Muscle of leg (tissue), 3 donors: ENCODE measurements at regions not wholly inside any gene's neighbourhood (a gene's known extent, or its start where the extent isn't known, plus 50 kb on each side); places are given as distances from the start of the nearest gene placed in this dataset.

Experiments
- DNase-seq: peaks from one replicate; pipeline ENCODE4 v3.0.0; 2013
- H3K27ac ChIP-seq: one replicate; pipeline ENCODE4 v1.5.1; 2013; ENCODE audit warnings: mild to moderate bottlenecking, low read length, control low read depth
- H3K27me3 ChIP-seq: one replicate; pipeline ENCODE4 v1.6.1; 2013; ENCODE audit warnings: low read length; ENCODE audit not compliant: control insufficient read depth, insufficient read depth
- H3K36me3 ChIP-seq: one replicate; pipeline ENCODE4 v1.6.1; 2013; ENCODE audit warnings: low read length; ENCODE audit not compliant: control insufficient read depth, insufficient read depth
- H3K4me1 ChIP-seq: one replicate; pipeline ENCODE4 v1.6.1; 2013; ENCODE audit warnings: low read length; ENCODE audit not compliant: control insufficient read depth, insufficient read depth
- H3K4me3 ChIP-seq: one replicate; pipeline ENCODE4 v1.5.1; 2013; ENCODE audit warnings: low read length, control low read depth
- H3K9me3 ChIP-seq: replicated peaks from 2 replicates; pipeline ENCODE4 v1.6.1; 2013; ENCODE audit warnings: low read depth, low read length; ENCODE audit not compliant: control insufficient read depth
- WGBS: methylation state at CpG from one replicate; pipeline ENCODE4 v1.1.5; 2013; ENCODE audit warnings: missing lambda C conversion rate; ENCODE audit not compliant: insufficient coverage; 5-methylcytosine and 5-hydroxymethylcytosine counted together

DNA sequence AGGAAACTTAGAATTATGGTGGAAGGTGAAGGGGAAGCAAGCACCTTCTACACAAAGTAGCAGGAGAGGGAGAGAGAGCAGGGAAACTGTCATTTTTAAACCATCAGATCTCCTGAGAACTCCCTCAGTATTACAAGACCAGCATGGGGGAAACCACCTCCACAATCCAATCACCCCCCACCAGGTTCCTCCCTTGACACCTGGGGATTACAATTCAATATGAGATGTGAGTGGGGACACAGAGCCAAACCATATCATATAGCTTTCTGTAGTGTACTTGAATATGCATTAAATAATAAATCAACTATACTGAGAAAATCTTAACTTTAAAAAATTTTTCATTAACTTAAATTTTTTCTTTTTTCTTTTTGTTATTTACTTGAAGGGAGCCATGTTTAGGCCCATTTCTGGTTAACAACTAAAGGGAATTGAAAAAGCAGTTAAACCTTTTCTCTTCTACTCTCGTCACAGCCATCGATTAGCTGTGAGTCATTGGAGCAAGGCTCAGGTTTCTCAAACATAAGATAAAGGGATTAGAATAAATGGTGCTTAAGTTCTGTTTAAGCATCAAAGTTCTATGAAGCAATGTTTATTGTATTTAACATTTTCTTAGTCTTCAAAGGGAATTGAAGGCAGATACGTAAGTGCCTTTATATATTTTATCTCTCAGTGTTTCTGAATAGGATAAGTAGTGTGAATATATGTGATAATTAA lies 72.2 kb upstream of the DPT start:
- Histone ChIP-seq H3K27me3 (no peaks in the 10 kb centered on the region), H3K4me3 (no peak overlapping the region), H3K4me1 (no peaks in the 10 kb centered on the region), H3K36me3 (no peaks in the 10 kb centered on the region), H3K27ac (no peak overlapping the region), H3K9me3 (no peaks in the 10 kb centered on the region)
- no peak for DNase-seq
- WGBS, result no CpG with 5 or more reads among the region's 3 CpGs

DNA sequence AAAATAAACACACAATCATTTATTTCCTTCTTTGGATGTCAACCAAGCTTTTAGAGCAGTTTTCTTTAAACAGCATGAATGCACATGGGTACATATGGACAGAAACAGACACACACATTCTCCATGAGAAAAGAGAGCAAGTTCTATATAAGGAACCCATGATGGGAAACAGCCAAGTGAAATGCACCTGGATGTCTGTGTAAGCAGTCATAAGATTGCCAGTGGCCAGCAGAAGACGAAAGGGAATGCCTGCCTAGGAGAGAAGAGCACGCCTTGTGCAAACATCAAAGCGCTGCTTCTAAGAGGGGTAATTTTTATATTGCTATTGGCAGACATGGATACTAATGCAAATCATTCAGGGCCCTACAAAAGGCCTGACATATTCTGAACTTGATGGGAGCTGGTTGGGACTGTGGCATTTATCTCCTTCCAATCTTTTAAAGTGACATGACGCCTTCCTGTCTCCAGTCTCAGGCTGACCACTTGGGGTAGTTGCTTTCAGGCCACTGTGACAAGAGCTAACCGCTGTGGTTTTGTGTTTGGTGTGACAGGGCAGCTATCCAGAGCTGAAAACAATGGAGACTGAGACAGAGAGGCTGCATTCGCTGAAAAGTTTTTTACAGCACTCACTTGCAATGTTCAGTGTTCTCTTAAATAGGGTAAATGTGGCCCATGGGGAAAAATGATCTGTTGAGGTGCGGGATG lies 75.0 kb upstream of the DPT start:
- WGBS, result 57% methylated on average over 4 of the region's 7 CpGs
- Histone ChIP-seq H3K4me3 (no peak overlapping the region), H3K4me1 (no peaks in the 10 kb centered on the region), H3K9me3 (no peaks in the 10 kb centered on the region), H3K36me3 (no peaks in the 10 kb centered on the region), H3K27me3 (no peaks in the 10 kb centered on the region), H3K27ac (no peak overlapping the region)
- no peak for DNase-seq

DNA sequence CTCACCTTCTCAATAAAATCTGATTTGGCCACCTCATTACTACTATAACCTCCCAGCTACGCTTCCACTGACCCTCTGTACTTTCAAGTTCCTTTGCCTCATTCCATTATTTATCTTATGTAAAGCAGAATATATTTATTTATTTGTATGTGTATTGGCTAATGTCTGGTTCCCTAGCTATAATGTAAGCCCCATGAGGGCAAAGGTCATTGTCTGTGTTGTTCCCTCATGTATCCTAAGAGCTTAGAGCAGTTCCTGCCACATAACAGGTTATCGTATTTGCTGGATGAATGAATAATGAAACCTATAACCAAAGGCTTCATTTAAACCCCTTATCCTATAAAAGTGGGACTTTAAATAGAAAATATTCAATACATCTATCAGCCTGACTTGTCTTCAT lies 77.9 kb upstream of the DPT start:
- Histone ChIP-seq H3K9me3 (no peaks in the 10 kb centered on the region), H3K4me1 (no peaks in the 10 kb centered on the region), H3K27me3 (no peaks in the 10 kb centered on the region), H3K4me3 (no peak overlapping the region), H3K36me3 (no peaks in the 10 kb centered on the region), H3K27ac (no peak overlapping the region)
- DNase-seq, result no peak
- WGBS, result no CpG with 5 or more reads among the region's 2 CpGs

DNA sequence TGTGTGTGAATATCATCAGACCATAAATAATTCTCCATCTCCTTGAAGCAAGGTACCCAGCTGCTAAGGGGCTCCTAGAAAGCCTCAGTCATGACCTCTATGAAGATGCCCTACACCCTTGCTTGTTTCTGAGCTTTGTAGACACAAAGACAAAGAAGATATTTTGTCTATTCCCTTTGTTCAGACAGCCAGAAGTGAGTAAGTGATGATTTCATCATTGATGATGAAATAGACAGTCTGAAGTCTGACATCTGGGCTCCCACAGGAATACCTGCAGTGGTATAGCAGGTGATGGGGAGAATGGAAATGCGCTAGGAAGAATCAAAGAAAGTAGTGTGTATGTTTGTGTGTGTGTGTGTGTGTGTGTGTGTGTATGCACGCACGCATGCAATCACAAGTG lies 82.2 kb upstream of the DPT start:
- Histone ChIP-seq H3K27ac (no peak overlapping the region), H3K4me1 (no peaks in the 10 kb centered on the region), H3K27me3 (no peaks in the 10 kb centered on the region), H3K9me3 (no peaks in the 10 kb centered on the region), H3K36me3 (no peaks in the 10 kb centered on the region), H3K4me3 (no peak overlapping the region)
- DNase-seq, result no peak
- WGBS, result no CpG with 5 or more reads among the region's 3 CpGs

DNA sequence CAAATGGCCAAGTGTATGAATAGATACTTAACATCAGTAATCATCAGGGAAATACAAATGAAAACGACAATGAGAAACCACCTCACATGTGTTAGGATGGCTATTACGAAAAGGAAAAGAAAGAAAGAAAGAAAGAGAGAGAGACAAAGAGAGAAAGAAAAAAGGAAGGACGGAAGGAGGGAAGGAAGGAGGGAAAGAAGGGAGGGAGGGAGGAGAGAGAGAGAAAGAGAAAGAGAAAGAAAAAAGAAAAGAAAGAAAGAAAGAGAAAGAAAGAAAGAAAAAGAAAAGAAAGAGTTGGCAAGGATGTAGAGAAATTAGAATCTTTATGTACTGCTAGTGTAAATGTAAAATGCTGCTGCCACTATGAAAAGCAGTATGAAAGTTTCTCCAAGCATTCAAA lies 90.7 kb upstream of the DPT start:
- WGBS, result 82% methylated on average over 2 of the region's 3 CpGs
- Histone ChIP-seq H3K9me3 (no peaks in the 10 kb centered on the region), H3K36me3 (no peaks in the 10 kb centered on the region), H3K4me3 (no peak overlapping the region), H3K27ac (no peak overlapping the region), H3K4me1 (no peaks in the 10 kb centered on the region), H3K27me3 (no peaks in the 10 kb centered on the region)
- no peak for DNase-seq

DNA sequence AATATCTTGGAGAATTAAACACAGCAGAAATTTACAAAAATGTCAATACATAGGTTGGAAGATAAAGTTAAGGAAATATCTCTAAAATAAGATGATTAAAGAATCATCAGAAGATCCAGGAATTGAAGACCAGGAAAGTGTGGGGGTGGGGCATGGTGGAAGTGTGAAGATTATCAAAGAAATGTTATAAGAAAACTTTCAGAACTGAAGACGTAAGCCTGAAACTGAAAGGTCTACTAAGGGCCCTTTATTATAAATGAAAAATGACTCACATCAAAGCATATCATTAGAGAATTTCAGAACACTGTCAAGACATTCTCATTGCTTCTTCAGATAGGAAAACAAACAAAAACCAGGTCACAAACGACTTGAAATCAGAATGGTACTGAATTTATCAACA lies 92.4 kb upstream of the DPT start:
- DNase-seq, result no peak
- Histone ChIP-seq H3K27me3 (no peaks in the 10 kb centered on the region), H3K4me1 (no peaks in the 10 kb centered on the region), H3K27ac (no peak overlapping the region), H3K4me3 (no peak overlapping the region), H3K9me3 (no peaks in the 10 kb centered on the region), H3K36me3 (no peaks in the 10 kb centered on the region)
- WGBS, result no CpG with 5 or more reads among the region's 2 CpGs

DNA sequence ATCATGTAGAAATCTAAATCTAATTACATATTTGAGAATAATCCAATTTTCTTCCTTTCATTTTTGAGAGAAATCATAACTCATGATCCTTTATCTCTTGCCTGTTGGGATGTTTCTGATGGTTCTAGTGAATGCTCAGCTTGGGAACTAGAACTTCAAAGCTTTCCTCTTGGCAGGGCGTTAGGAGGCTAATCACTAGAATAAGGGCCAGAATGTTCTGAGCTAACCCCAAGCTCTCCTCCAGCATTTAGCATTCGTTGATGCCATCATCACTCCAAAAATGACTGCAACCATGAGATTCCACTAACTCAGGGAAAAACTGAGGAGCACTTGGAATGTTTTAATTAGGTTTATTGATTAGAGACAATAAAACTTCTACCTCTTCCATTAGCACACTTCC lies 93.9 kb upstream of the DPT start:
- H3K4me1 ChIP-seq, result no peaks in the 10 kb centered on the region
- no peak overlapping the region for H3K4me3 ChIP-seq
- no peaks in the 10 kb centered on the region for H3K27me3 ChIP-seq
- no CpG with 5 or more reads among the region's 2 CpGs for WGBS
- H3K27ac ChIP-seq, result no peak overlapping the region
- no peak for DNase-seq
- no peaks in the 10 kb centered on the region for H3K36me3 ChIP-seq
- no peaks in the 10 kb centered on the region for H3K9me3 ChIP-seq

DNA sequence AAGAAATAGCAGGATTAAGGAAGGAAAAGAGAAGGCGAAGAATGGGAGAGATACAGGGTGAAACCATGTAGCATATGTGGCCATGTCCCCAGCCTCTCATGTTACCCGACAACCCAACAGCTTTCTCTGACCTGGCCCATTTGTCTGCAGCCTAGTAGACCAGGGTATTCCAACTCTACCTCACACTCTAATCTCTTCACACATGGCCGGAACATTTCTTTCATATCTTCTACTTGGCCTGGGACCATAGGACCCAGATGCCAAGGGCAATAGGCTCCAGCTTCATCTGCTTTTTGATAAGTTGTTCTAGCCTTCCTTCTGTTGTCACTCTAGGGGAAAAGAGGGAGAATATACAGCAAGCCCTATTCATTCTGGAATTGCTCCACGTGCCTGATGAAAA lies 95.0 kb upstream of the DPT start:
- 100% methylated on average over 2 of the region's 4 CpGs for WGBS
- H3K4me3 ChIP-seq, result no peak overlapping the region
- no peaks in the 10 kb centered on the region for H3K4me1 ChIP-seq
- no peaks in the 10 kb centered on the region for H3K9me3 ChIP-seq
- no peak for DNase-seq
- H3K27ac ChIP-seq, result no peak overlapping the region
- H3K36me3 ChIP-seq, result no peaks in the 10 kb centered on the region
- no peaks in the 10 kb centered on the region for H3K27me3 ChIP-seq

DNA sequence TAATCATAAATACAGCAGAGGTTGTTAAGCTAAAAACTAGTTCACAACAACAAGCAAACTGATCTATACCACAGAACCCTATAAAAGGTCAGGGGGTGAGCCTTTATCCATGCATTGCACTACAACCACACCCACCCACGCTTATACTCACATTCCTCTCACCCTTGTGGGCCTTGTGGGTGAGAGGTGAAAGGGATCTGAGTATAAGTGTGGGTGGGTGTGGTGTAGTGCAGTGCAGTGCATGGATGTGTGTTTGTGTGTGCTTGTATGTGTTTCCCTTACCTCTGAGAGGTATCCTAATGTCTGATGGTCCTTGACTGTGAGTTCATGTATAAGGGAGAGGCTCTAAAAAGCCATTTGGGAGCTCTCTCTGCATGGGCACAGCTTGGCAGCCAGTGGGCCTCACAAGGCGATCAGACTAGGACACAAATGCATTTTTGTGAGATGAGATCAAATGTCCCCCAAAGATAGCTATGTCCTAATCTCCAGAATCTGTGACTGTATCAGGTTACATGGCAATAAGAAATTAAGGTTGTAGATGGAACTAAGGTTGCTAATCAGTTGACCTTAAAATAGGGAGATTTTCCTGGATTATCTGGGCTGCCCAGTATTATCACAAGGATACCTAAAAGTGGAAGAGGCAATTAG lies 95.5 kb upstream of the DPT start:
- Histone ChIP-seq H3K4me3 (no peak overlapping the region), H3K36me3 (no peaks in the 10 kb centered on the region), H3K27ac (no peak overlapping the region), H3K27me3 (no peaks in the 10 kb centered on the region), H3K9me3 (no peaks in the 10 kb centered on the region), H3K4me1 (no peaks in the 10 kb centered on the region)
- WGBS, result 80% methylated on average over 1 of the region's 2 CpGs
- no peak for DNase-seq

DNA sequence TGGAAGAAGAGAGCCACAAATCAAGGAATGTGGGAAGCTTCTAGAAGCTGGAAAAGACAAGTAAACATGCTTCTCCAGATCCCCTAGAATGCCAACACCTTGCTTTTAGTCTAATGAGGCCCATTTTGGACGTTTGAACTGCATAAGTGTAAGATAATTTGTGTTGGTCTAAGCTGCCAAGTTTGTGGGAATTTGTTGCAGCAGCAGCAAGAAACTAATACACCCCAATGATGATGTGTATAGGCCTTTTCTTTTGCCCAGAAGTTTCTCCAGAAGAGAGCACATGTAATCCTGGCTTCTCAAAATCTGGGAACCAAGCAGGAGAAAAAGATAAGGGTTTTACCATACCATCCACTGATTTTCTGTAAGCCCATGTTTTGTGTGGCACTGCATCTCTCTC lies 96.1 kb upstream of the DPT start:
- WGBS, result no CpG with 5 or more reads among the region's 1 CpG
- Histone ChIP-seq H3K27ac (no peak overlapping the region), H3K36me3 (no peaks in the 10 kb centered on the region), H3K27me3 (no peaks in the 10 kb centered on the region), H3K4me1 (no peaks in the 10 kb centered on the region), H3K9me3 (no peaks in the 10 kb centered on the region), H3K4me3 (no peak overlapping the region)
- DNase-seq, result no peak
